IMR-90 (cell line): ENCODE measurements at regions not wholly inside any gene's neighbourhood (a gene's known extent, or its start where the extent isn't known, plus 50 kb on each side); places are given as distances from the start of the nearest gene placed in this dataset.

Source experiments
- ATAC-seq: fragments of 200-7000 bp; cut with Tn5 transposase; 2 replicates; pipeline ENCODE4 v1.9.1; 2020; ENCODE audit warnings: low read depth, mild to moderate bottlenecking, moderate library complexity
- BruUV-seq: library from RNA; stranded (reverse); fragments of 400-500 nt; replicated peaks from 2 replicates; lab custom pipeline; 2021; lab: Mats Ljungman, UMichigan
- CTCF ChIA-PET: fragments of 300-600 bp; formaldehyde crosslinking; extraction: SDS; loops from one replicate; lab custom pipeline; 2021; ENCODE audit warnings: antibody characterized with exemption; lab: Yijun Ruan, JAX
- POLR2A ChIA-PET: fragments of 300-600 bp; sonication (Branson Sonifier 250); formaldehyde crosslinking; loops from one replicate; lab custom pipeline; 2022; ENCODE audit warnings: antibody characterized with exemption; ENCODE audit not compliant: unreplicated experiment; lab: Charles Lee
- DNase-seq: peaks from one replicate; pipeline ENCODE4 v3.0.0; 2013
- H2AFZ ChIP-seq: replicated peaks from 2 replicates; pipeline ENCODE3; 2013; ENCODE audit warnings: low read length, mild to moderate bottlenecking; ENCODE audit not compliant: poor library complexity
- H2AK5ac ChIP-seq: 2 replicates; pipeline ENCODE4 v1.6.1; 2013; ENCODE audit warnings: low read depth, low read length, inconsistent platforms
- H2AK9ac ChIP-seq: replicated peaks from 2 replicates; pipeline ENCODE3; 2013; ENCODE audit warnings: mild to moderate bottlenecking, low read depth, low read length, moderate library complexity; ENCODE audit not compliant: poor library complexity
- H2BK120ac ChIP-seq: 2 replicates; pipeline ENCODE4 v1.6.1; 2013; ENCODE audit warnings: low read depth, low read length, inconsistent platforms
- H2BK15ac ChIP-seq: 3 replicates; pipeline ENCODE4 v1.6.1; 2013; ENCODE audit warnings: low read depth, low read length, inconsistent platforms
- H2BK20ac ChIP-seq: 2 replicates; pipeline ENCODE4 v1.6.1; 2013; ENCODE audit warnings: low read depth, mild to moderate bottlenecking, inconsistent platforms, low read length, moderate library complexity
- H2BK5ac ChIP-seq: 2 replicates; pipeline ENCODE4 v1.6.1; 2013; ENCODE audit warnings: mild to moderate bottlenecking, low read depth, low read length, inconsistent platforms; ENCODE audit not compliant: poor library complexity, severe bottlenecking
- H3K14ac ChIP-seq: replicated peaks from 2 replicates; pipeline ENCODE4 v1.6.1; 2013; ENCODE audit warnings: low read depth, low read length, inconsistent platforms
- H3K18ac ChIP-seq: 2 replicates; pipeline ENCODE4 v1.6.1; 2013; ENCODE audit warnings: low read depth, low read length, control low read depth
- H3K23ac ChIP-seq: 2 replicates; pipeline ENCODE4 v1.6.1; 2013; ENCODE audit warnings: low read depth, low read length, inconsistent platforms
- H3K27ac ChIP-seq: 2 replicates; pipeline ENCODE4 v1.5.1; 2013; ENCODE audit warnings: mild to moderate bottlenecking, control low read depth, low read length; ENCODE audit not compliant: insufficient read depth
- H3K27me3 ChIP-seq: 2 replicates; pipeline ENCODE4 v1.6.1; 2013; ENCODE audit warnings: low read length; ENCODE audit not compliant: control insufficient read depth, insufficient read depth
- H3K36me3 ChIP-seq: 2 replicates; pipeline ENCODE4 v1.6.1; 2013; ENCODE audit warnings: low read length, mixed read lengths; ENCODE audit not compliant: control insufficient read depth, insufficient read depth
- H3K4ac ChIP-seq: 2 replicates; pipeline ENCODE4 v1.6.1; 2013; ENCODE audit warnings: low read depth, low read length, inconsistent platforms
- H3K4me1 ChIP-seq: 2 replicates; pipeline ENCODE4 v1.6.1; 2013; ENCODE audit warnings: low read length, mixed read lengths; ENCODE audit not compliant: control insufficient read depth, insufficient read depth
- H3K4me2 ChIP-seq: 2 replicates; pipeline ENCODE4 v1.6.1; 2013; ENCODE audit warnings: low read depth, mild to moderate bottlenecking, control low read depth, low read length, moderate library complexity
- H3K4me3 ChIP-seq: 2 replicates; pipeline ENCODE4 v1.5.1; 2013; ENCODE audit warnings: low read depth, mild to moderate bottlenecking, control low read depth, low read length, moderate library complexity; ENCODE audit not compliant: insufficient read depth
- H3K56ac ChIP-seq: 2 replicates; pipeline ENCODE4 v1.6.1; 2013; ENCODE audit warnings: low read length, inconsistent platforms; ENCODE audit not compliant: insufficient read depth; ENCODE audit errors: extremely low read depth
- H3K79me1 ChIP-seq, 2 experiments: 2 replicates each; pipeline ENCODE4 v1.6.1; 2013; ENCODE audit warnings: low read length in 2 of 2, inconsistent platforms in 1 of 2, low read depth in 1 of 2
- H3K9ac ChIP-seq: 2 replicates; pipeline ENCODE4 v1.6.1; 2013; ENCODE audit warnings: low read depth, low read length, control low read depth
- H3K9me1 ChIP-seq: 2 replicates; pipeline ENCODE4 v1.6.1; 2013; ENCODE audit warnings: low read length, inconsistent platforms; ENCODE audit not compliant: insufficient read depth
- H3K9me3 ChIP-seq: 2 replicates; pipeline ENCODE4 v1.6.1; 2013; ENCODE audit warnings: low read length; ENCODE audit not compliant: control insufficient read depth, insufficient read depth
- H4K20me1 ChIP-seq: 2 replicates; pipeline ENCODE4 v1.6.1; 2013; ENCODE audit warnings: low read length, inconsistent platforms; ENCODE audit not compliant: insufficient read depth
- H4K5ac ChIP-seq: 2 replicates; pipeline ENCODE4 v1.6.1; 2013; ENCODE audit warnings: mild to moderate bottlenecking, low read depth, low read length, control low read depth
- H4K8ac ChIP-seq, 2 experiments: 2 replicates each; pipeline ENCODE4 v1.6.1; 2013; ENCODE audit warnings: low read depth in 2 of 2, low read length in 2 of 2, control low read depth in 1 of 2, inconsistent platforms in 1 of 2
- H4K91ac ChIP-seq: 2 replicates; pipeline ENCODE4 v1.6.1; 2013; ENCODE audit warnings: low read depth, low read length, inconsistent platforms; ENCODE audit not compliant: insufficient read depth
- BHLHE40 ChIP-seq: fragments of 150-350 bp; IDR thresholded peaks from 2 replicates; pipeline ENCODE4 v1.6.1; 2016; ENCODE audit warnings: mild to moderate bottlenecking, low read depth, low read length
- CEBPB ChIP-seq: IDR thresholded peaks from 2 replicates; pipeline ENCODE4 v1.6.1; 2012; ENCODE audit warnings: low read depth, low read length, improper control_type of control experiment
- CHD1 ChIP-seq: IDR thresholded peaks from 2 replicates; pipeline ENCODE4 v1.6.1; 2012; ENCODE audit warnings: low read depth, low read length, improper control_type of control experiment
- FOS ChIP-seq: fragments of 150-350 bp; IDR thresholded peaks from 2 replicates; pipeline ENCODE4 v1.6.1; 2016; ENCODE audit warnings: low read depth, low read length
- MAFK ChIP-seq: IDR thresholded peaks from 2 replicates; pipeline ENCODE4 v1.6.1; 2012; ENCODE audit warnings: low read depth, low read length, improper control_type of control experiment
- MAZ ChIP-seq: IDR thresholded peaks from 2 replicates; pipeline ENCODE4 v1.6.1; 2012; ENCODE audit warnings: low read depth, mild to moderate bottlenecking, low read length, improper control_type of control experiment, moderate library complexity, borderline replicate concordance
- MXI1 ChIP-seq: IDR thresholded peaks from 2 replicates; pipeline ENCODE4 v1.6.1; 2012; ENCODE audit warnings: low read depth, mild to moderate bottlenecking, low read length, moderate library complexity, borderline replicate concordance
- NFE2L2 ChIP-seq: fragments of 150-350 bp; IDR thresholded peaks from 2 replicates; pipeline ENCODE4 v1.6.1; 2016; ENCODE audit warnings: low read depth, mild to moderate bottlenecking, low read length
- POLR2A ChIP-seq: IDR thresholded peaks from 2 replicates; pipeline ENCODE4 v1.6.1; 2012; ENCODE audit warnings: mild to moderate bottlenecking, low read depth, low read length
- RAD21 ChIP-seq: IDR thresholded peaks from 2 replicates; pipeline ENCODE4 v1.6.1; 2012; ENCODE audit warnings: low read length, improper control_type of control experiment
- RCOR1 ChIP-seq: IDR thresholded peaks from 2 replicates; pipeline ENCODE4 v1.6.1; 2012; ENCODE audit warnings: mild to moderate bottlenecking, low read length, improper control_type of control experiment; ENCODE audit not compliant: insufficient replicate concordance
- RFX5 ChIP-seq: IDR thresholded peaks from 2 replicates; pipeline ENCODE4 v1.8.0; 2012; ENCODE audit warnings: low read depth, mild to moderate bottlenecking, low read length, moderate library complexity
- SMC3 ChIP-seq: fragments of 150-350 bp; IDR thresholded peaks from 2 replicates; pipeline ENCODE4 v1.6.1; 2016; ENCODE audit warnings: low read depth, mild to moderate bottlenecking, antibody characterized with exemption, low read length, moderate library complexity
- WGBS, 2 experiments: methylation state at CpG; one replicate each; pipeline versions ENCODE4 v1.1.5 to v1.1.7; 2013; ENCODE audit warnings: missing lambda C conversion rate in 2 of 2; ENCODE audit not compliant: insufficient read length in 1 of 2; ENCODE audit errors: extremely low coverage in 2 of 2; 5-methylcytosine and 5-hydroxymethylcytosine counted together
- dilution Hi-C: fragments of 300-500 bp; cut with HindIII; formaldehyde crosslinking; loops from one replicate; pipeline ENCODE4 v1.14.3; 2018; ENCODE audit warnings: low sequenced_read_pairs; ENCODE audit not compliant: unreplicated experiment
- in situ Hi-C: fragments of 300-500 bp; cut with MboI; formaldehyde crosslinking; loops from 3 replicates; pipeline ENCODE4 v1.14.3; 2019; ENCODE audit warnings: low sequenced_read_pairs, inconsistent platforms, mixed read lengths
- intact Hi-C: fragments of 100-400 bp; cut with micrococcal nuclease; formaldehyde crosslinking; loops from 2 replicates; pipeline ENCODE4 v1.10.0; 2022
- TF ChIP-seq, protein P1 (sequence below): fragments of 150-350 bp; IDR thresholded peaks from 2 replicates; pipeline ENCODE4 v1.6.1; 2016; ENCODE audit warnings: low read depth, mild to moderate bottlenecking, low read length, moderate library complexity, borderline replicate concordance
- TF ChIP-seq, protein P2 (sequence below): fragments of 150-350 bp; IDR thresholded peaks from 2 replicates; pipeline ENCODE4 v1.6.1; 2017; ENCODE audit warnings: mild to moderate bottlenecking, antibody characterized with exemption, low read length, low read depth
- TF ChIP-seq, protein P3 (sequence below): conservative IDR thresholded peaks from 2 replicates; pipeline ENCODE4 v1.5.1; 2012; ENCODE audit warnings: mild to moderate bottlenecking, low read depth, low read length, improper control_type of control experiment

- no peak overlapping the region for H4K5ac ChIP-seq
- H2AFZ ChIP-seq: no peak overlapping the region
- no peak overlapping the region for H3K56ac ChIP-seq
- dilution Hi-C loops (no loop called here), in situ Hi-C loops (no loop called here), intact Hi-C loops (loop anchor here (5.0 kb wide), 1 partner anchor 193 kb away; no protein-coding TSS in a partner anchor)
- no peaks in the 10 kb centered on the region for H3K36me3 ChIP-seq
- ChIA-PET POLR2A (no interaction called here), CTCF (interaction anchor here (0.6 kb wide), 1 partner anchor 845 kb away, joined by 3 read pairs; no protein-coding TSS in a partner anchor)
- no peak overlapping the region for H2BK15ac ChIP-seq
- no peak overlapping the region for H4K8ac ChIP-seq
- H2BK20ac ChIP-seq: no peak overlapping the region
- no TSS peak for BruUV-seq
- no peak for DNase-seq
- H2BK5ac ChIP-seq: no peak overlapping the region
- H2AK9ac ChIP-seq: no peak overlapping the region
- no peak overlapping the region for H4K91ac ChIP-seq
- H3K9me3 ChIP-seq: no peaks in the 10 kb centered on the region
- no peak overlapping the region for H3K4me2 ChIP-seq
- no peak overlapping the region for H3K9ac ChIP-seq
- H3K4me3 ChIP-seq: no peak overlapping the region
- H3K27ac ChIP-seq: no peak overlapping the region
- WGBS, 2 experiments: 89% methylated on average over 3 of the region's 3 CpGs; no CpG with 5 or more reads in 1 of the 2 experiments
- H3K27me3 ChIP-seq: no peaks in the 10 kb centered on the region
- H3K4me1 ChIP-seq: peaks cover 4% of the 10 kb centered on the region
- H3K9me1 ChIP-seq: peaks cover 6% of the 10 kb centered on the region; the same call in 1 of the 2 replicates
- H3K4ac ChIP-seq: no peak overlapping the region
- TF ChIP-seq CHD1 (no peak), MAZ (no peak), NFE2L2 (no peak), POLR2A (no peak), SMC3 (no peak), RAD21 (no peak), RFX5 (no peak), RCOR1 (no peak), CEBPB (no peak), MAFK (no peak), MXI1 (no peak), BHLHE40 (no peak), FOS (no peak)
- TF ChIP-seq, protein P1, sequence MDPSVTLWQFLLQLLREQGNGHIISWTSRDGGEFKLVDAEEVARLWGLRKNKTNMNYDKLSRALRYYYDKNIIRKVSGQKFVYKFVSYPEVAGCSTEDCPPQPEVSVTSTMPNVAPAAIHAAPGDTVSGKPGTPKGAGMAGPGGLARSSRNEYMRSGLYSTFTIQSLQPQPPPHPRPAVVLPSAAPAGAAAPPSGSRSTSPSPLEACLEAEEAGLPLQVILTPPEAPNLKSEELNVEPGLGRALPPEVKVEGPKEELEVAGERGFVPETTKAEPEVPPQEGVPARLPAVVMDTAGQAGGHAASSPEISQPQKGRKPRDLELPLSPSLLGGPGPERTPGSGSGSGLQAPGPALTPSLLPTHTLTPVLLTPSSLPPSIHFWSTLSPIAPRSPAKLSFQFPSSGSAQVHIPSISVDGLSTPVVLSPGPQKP: no peak
- TF ChIP-seq, protein P2, sequence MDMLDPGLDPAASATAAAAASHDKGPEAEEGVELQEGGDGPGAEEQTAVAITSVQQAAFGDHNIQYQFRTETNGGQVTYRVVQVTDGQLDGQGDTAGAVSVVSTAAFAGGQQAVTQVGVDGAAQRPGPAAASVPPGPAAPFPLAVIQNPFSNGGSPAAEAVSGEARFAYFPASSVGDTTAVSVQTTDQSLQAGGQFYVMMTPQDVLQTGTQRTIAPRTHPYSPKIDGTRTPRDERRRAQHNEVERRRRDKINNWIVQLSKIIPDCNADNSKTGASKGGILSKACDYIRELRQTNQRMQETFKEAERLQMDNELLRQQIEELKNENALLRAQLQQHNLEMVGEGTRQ: no peak
- TF ChIP-seq, protein P3, sequence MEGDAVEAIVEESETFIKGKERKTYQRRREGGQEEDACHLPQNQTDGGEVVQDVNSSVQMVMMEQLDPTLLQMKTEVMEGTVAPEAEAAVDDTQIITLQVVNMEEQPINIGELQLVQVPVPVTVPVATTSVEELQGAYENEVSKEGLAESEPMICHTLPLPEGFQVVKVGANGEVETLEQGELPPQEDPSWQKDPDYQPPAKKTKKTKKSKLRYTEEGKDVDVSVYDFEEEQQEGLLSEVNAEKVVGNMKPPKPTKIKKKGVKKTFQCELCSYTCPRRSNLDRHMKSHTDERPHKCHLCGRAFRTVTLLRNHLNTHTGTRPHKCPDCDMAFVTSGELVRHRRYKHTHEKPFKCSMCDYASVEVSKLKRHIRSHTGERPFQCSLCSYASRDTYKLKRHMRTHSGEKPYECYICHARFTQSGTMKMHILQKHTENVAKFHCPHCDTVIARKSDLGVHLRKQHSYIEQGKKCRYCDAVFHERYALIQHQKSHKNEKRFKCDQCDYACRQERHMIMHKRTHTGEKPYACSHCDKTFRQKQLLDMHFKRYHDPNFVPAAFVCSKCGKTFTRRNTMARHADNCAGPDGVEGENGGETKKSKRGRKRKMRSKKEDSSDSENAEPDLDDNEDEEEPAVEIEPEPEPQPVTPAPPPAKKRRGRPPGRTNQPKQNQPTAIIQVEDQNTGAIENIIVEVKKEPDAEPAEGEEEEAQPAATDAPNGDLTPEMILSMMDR: no peak
- no peak overlapping the region for H2AK5ac ChIP-seq
- H4K20me1 ChIP-seq: no peaks in the 10 kb centered on the region
- no peaks in the 10 kb centered on the region for H3K79me1 ChIP-seq
- no peak for ATAC-seq
- no peak overlapping the region for H2BK120ac ChIP-seq
- H3K18ac ChIP-seq: no peak overlapping the region
- no peak overlapping the region for H3K14ac ChIP-seq
- no peak overlapping the region for H3K23ac ChIP-seq
These were observed 195.6 kb downstream of the PLK2 start for GRCh38 chr5:58264276-58264675.
